ENCODE measurements at regions not wholly inside any gene's neighbourhood (a gene's known extent, or its start where the extent isn't known, plus 50 kb on each side); places are given as distances from the start of the nearest gene placed in this dataset.

DNA sequence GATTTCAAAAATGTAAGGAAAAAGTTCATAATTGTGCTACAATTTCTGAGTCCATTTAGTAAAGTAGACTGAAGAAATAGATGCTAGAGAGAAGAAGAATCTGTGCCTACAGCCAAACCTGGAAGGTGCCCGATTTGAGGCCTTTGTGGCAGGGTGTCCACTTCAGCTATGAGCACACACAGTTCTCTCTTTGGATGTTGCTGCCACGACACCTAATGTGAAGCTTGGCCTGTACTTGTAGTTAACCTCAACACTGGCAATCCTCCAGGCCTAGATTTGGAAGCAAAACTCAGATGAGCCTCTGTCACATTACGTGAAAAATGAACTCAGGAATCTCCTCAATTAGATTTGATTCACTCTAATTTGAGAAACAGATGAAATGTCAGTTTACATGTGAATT lies 90.1 kb upstream of the LRP1B start:
- TF ChIP-seq EGR1 (IDR thresholded peaks at IDR 0.05; ENCODE audit: low read depth in 2 of 2): no peak
- TF ChIP-seq FOXA1 (IDR thresholded peaks at IDR 0.05): no peak
- TF ChIP-seq JUND (IDR thresholded peaks at IDR 0.05): no peak
- no peak for TF ChIP-seq FOXA2 (IDR thresholded peaks at IDR 0.05)
- TF ChIP-seq, protein P1, sequence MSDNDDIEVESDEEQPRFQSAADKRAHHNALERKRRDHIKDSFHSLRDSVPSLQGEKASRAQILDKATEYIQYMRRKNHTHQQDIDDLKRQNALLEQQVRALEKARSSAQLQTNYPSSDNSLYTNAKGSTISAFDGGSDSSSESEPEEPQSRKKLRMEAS (IDR thresholded peaks at IDR 0.05): no peak
- no peak for TF ChIP-seq HNF4A (conservative IDR thresholded peaks at IDR 0.05)
- TF ChIP-seq, protein P2, sequence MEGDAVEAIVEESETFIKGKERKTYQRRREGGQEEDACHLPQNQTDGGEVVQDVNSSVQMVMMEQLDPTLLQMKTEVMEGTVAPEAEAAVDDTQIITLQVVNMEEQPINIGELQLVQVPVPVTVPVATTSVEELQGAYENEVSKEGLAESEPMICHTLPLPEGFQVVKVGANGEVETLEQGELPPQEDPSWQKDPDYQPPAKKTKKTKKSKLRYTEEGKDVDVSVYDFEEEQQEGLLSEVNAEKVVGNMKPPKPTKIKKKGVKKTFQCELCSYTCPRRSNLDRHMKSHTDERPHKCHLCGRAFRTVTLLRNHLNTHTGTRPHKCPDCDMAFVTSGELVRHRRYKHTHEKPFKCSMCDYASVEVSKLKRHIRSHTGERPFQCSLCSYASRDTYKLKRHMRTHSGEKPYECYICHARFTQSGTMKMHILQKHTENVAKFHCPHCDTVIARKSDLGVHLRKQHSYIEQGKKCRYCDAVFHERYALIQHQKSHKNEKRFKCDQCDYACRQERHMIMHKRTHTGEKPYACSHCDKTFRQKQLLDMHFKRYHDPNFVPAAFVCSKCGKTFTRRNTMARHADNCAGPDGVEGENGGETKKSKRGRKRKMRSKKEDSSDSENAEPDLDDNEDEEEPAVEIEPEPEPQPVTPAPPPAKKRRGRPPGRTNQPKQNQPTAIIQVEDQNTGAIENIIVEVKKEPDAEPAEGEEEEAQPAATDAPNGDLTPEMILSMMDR (IDR thresholded peaks at IDR 0.05; ENCODE audit: low read depth, low read length, missing input control): no peak
- TF ChIP-seq, protein P3, sequence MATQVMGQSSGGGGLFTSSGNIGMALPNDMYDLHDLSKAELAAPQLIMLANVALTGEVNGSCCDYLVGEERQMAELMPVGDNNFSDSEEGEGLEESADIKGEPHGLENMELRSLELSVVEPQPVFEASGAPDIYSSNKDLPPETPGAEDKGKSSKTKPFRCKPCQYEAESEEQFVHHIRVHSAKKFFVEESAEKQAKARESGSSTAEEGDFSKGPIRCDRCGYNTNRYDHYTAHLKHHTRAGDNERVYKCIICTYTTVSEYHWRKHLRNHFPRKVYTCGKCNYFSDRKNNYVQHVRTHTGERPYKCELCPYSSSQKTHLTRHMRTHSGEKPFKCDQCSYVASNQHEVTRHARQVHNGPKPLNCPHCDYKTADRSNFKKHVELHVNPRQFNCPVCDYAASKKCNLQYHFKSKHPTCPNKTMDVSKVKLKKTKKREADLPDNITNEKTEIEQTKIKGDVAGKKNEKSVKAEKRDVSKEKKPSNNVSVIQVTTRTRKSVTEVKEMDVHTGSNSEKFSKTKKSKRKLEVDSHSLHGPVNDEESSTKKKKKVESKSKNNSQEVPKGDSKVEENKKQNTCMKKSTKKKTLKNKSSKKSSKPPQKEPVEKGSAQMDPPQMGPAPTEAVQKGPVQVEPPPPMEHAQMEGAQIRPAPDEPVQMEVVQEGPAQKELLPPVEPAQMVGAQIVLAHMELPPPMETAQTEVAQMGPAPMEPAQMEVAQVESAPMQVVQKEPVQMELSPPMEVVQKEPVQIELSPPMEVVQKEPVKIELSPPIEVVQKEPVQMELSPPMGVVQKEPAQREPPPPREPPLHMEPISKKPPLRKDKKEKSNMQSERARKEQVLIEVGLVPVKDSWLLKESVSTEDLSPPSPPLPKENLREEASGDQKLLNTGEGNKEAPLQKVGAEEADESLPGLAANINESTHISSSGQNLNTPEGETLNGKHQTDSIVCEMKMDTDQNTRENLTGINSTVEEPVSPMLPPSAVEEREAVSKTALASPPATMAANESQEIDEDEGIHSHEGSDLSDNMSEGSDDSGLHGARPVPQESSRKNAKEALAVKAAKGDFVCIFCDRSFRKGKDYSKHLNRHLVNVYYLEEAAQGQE (IDR thresholded peaks at IDR 0.05): no peak
- TF ChIP-seq, protein P4, sequence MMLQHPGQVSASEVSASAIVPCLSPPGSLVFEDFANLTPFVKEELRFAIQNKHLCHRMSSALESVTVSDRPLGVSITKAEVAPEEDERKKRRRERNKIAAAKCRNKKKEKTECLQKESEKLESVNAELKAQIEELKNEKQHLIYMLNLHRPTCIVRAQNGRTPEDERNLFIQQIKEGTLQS (IDR thresholded peaks at IDR 0.05): no peak
- TF ChIP-seq, protein P5, sequence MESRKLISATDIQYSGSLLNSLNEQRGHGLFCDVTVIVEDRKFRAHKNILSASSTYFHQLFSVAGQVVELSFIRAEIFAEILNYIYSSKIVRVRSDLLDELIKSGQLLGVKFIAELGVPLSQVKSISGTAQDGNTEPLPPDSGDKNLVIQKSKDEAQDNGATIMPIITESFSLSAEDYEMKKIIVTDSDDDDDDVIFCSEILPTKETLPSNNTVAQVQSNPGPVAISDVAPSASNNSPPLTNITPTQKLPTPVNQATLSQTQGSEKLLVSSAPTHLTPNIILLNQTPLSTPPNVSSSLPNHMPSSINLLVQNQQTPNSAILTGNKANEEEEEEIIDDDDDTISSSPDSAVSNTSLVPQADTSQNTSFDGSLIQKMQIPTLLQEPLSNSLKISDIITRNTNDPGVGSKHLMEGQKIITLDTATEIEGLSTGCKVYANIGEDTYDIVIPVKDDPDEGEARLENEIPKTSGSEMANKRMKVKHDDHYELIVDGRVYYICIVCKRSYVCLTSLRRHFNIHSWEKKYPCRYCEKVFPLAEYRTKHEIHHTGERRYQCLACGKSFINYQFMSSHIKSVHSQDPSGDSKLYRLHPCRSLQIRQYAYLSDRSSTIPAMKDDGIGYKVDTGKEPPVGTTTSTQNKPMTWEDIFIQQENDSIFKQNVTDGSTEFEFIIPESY (IDR thresholded peaks at IDR 0.05): no peak
- no peak for TF ChIP-seq RXRA (IDR thresholded peaks at IDR 0.05)
- H3K27me3 ChIP-seq (ENCODE audit: control insufficient read depth in 4 of 4, insufficient read depth in 4 of 4, low read length in 3 of 4): peaks cover 0 to 4% (median 0%) of the 10 kb centered on the region in 4 donors
- DNase-seq (ENCODE audit: low spot score): no peak
- no peak overlapping the region for H3K9ac ChIP-seq (ENCODE audit: low read depth in 1 of 2, low read length in 2 of 2)
- H3K4me3 ChIP-seq (ENCODE audit: low read depth in 1 of 3, low read length in 3 of 3): no peak overlapping the region
- no peaks in the 10 kb centered on the region for H3K4me1 ChIP-seq (ENCODE audit: control insufficient read depth in 4 of 4, insufficient read depth in 4 of 4, low read length in 3 of 4)
- H3K36me3 ChIP-seq (ENCODE audit: control insufficient read depth in 4 of 4, insufficient read depth in 3 of 4, low read depth in 1 of 4, low read length in 3 of 4): no peaks in the 10 kb centered on the region
- WGBS: 46% methylated on average over 3 of the region's 3 CpGs
- peaks cover 0 to 1% (median 0%) of the 10 kb centered on the region in 4 donors for H3K9me3 ChIP-seq (ENCODE audit: control insufficient read depth in 4 of 4, low read length in 3 of 4)
- no peak overlapping the region for H3K27ac ChIP-seq (ENCODE audit: low read depth in 1 of 2, low read length in 2 of 2)

DNA sequence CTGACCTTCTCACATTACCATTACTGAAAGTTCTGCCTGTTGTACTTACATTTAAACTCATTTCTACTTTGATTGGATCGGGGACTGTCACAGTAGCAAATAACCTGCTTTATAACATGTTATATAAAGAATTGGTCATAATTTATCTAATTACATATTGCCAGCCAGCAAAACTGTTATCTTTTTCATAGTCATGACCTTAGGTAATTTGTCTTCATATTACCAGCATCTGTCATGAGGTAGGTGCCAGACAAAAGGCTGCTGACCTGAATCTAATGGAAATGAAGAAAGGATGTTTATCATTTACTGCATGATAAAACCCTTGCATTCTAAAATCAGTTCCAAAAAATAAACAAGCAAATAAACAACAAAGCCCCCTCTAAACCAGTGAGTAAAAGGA lies 89.4 kb upstream of the LRP1B start:
- 86% methylated on average over 1 of the region's 1 CpG for WGBS
- H3K9ac ChIP-seq (ENCODE audit: low read depth in 1 of 2, low read length in 2 of 2): no peak overlapping the region
- no peak overlapping the region for H3K27ac ChIP-seq (ENCODE audit: low read depth in 1 of 2, low read length in 2 of 2)

More for the DNA sequence above, 89.4 kb upstream of the LRP1B start:
- Histone ChIP-seq H3K4me1 (ENCODE audit: control insufficient read depth in 4 of 4, insufficient read depth in 4 of 4, low read length in 3 of 4) (no peaks in the 10 kb centered on the region), H3K9me3 (ENCODE audit: control insufficient read depth in 4 of 4, low read length in 3 of 4) (peaks cover 0 to 1% (median 0%) of the 10 kb centered on the region in 4 donors), H3K27me3 (ENCODE audit: control insufficient read depth in 4 of 4, insufficient read depth in 4 of 4, low read length in 3 of 4) (peaks cover 0 to 4% (median 0%) of the 10 kb centered on the region in 4 donors), H3K36me3 (ENCODE audit: control insufficient read depth in 4 of 4, insufficient read depth in 3 of 4, low read depth in 1 of 4, low read length in 3 of 4) (no peaks in the 10 kb centered on the region), H3K4me3 (ENCODE audit: low read depth in 1 of 3, low read length in 3 of 3) (no peak overlapping the region)
- no peak for DNase-seq (ENCODE audit: low spot score)
- TF ChIP-seq HNF4A (conservative IDR thresholded peaks at IDR 0.05): no peak
